Neural progenitor cell (in vitro differentiated cells): ENCODE measurements at regions not wholly inside any gene's neighbourhood (a gene's known extent, or its start where the extent isn't known, plus 50 kb on each side); places are given as distances from the start of the nearest gene placed in this dataset.

ENCODE experiments used
- DNase-seq: peaks from one replicate; pipeline ENCODE4 v3.0.0-alpha.2; 2016; ENCODE audit warnings: low spot score
- H2AFZ ChIP-seq: fragments of 200-600 bp; sonication (generic); replicated peaks from 2 replicates; pipeline ENCODE4 v1.6.1; 2016; ENCODE audit warnings: antibody characterized with exemption
- H3F3A ChIP-seq: fragments of 200-600 bp; sonication (generic); 2 replicates; pipeline ENCODE4 v1.6.1; 2016; ENCODE audit warnings: antibody characterized with exemption, low read depth
- H3K27ac ChIP-seq: fragments of 200-600 bp; sonication (generic); 2 replicates; pipeline ENCODE4 v1.5.1; 2016; ENCODE audit warnings: mild to moderate bottlenecking
- H3K27me3 ChIP-seq: fragments of 200-600 bp; sonication (generic); 2 replicates; pipeline ENCODE4 v1.6.1; 2016; ENCODE audit warnings: mild to moderate bottlenecking, moderate library complexity
- H3K36me3 ChIP-seq: fragments of 200-600 bp; sonication (generic); 2 replicates; pipeline ENCODE4 v1.5.1; 2016
- H3K4me1 ChIP-seq: fragments of 200-600 bp; sonication (generic); 2 replicates; pipeline ENCODE4 v1.6.1; 2016; ENCODE audit warnings: mixed run types
- H3K4me2 ChIP-seq: fragments of 200-600 bp; sonication (generic); 2 replicates; pipeline ENCODE4 v1.6.1; 2016
- H3K4me3 ChIP-seq: fragments of 200-600 bp; sonication (generic); 2 replicates; pipeline ENCODE4 v1.5.1; 2016
- H3K79me2 ChIP-seq: fragments of 200-600 bp; sonication (generic); 2 replicates; pipeline ENCODE4 v1.6.1; 2016; ENCODE audit warnings: low read depth
- H3K9ac ChIP-seq: fragments of 200-600 bp; sonication (generic); 2 replicates; pipeline ENCODE4 v1.6.1; 2016
- H3K9me3 ChIP-seq: fragments of 200-600 bp; sonication (generic); 2 replicates; pipeline ENCODE4 v1.5.1; 2016; ENCODE audit warnings: low read depth
- H4K20me1 ChIP-seq: fragments of 200-600 bp; sonication (generic); 2 replicates; pipeline ENCODE4 v1.6.1; 2016; ENCODE audit warnings: low read depth
- H3K27ac Mint-ChIP-seq: 3 replicates; pipeline ENCODE4 v1.8.0; 2021; ENCODE audit warnings: mixed read lengths
- H3K27me3 Mint-ChIP-seq: 2 replicates; pipeline ENCODE4 v1.8.0; 2022; ENCODE audit warnings: low read depth, mild to moderate bottlenecking, inconsistent platforms, moderate library complexity, mixed read lengths; ENCODE audit not compliant: insufficient read depth
- H3K36me3 Mint-ChIP-seq: 3 replicates; pipeline ENCODE4 v1.8.0; 2021; ENCODE audit warnings: mixed read lengths
- H3K4me1 Mint-ChIP-seq: 3 replicates; pipeline ENCODE4 v1.8.0; 2021; ENCODE audit warnings: mixed read lengths
- H3K4me3 Mint-ChIP-seq: 3 replicates; pipeline ENCODE4 v1.8.0; 2021; ENCODE audit warnings: mild to moderate bottlenecking, moderate library complexity, mixed read lengths
- H3K9me3 Mint-ChIP-seq: 3 replicates; pipeline ENCODE4 v1.8.0; 2020; ENCODE audit warnings: mixed read lengths
- CTCF ChIP-seq: fragments of 200-600 bp; sonication (generic); IDR thresholded peaks from 2 replicates; pipeline ENCODE4 v1.5.1; 2017; ENCODE audit warnings: antibody characterized with exemption, mild to moderate bottlenecking
- EZH2 ChIP-seq: fragments of 200-600 bp; sonication (generic); IDR thresholded peaks from 2 replicates; pipeline ENCODE4 v1.6.1; 2017; ENCODE audit warnings: antibody characterized with exemption, mild to moderate bottlenecking, moderate library complexity
- EZH2phosphoT487 ChIP-seq: fragments of 200-600 bp; sonication (generic); IDR thresholded peaks from 2 replicates; pipeline ENCODE4 v1.6.1; 2017; ENCODE audit warnings: antibody characterized with exemption

GRCh38 chr7:13179011-13179582 is 491.7 kb downstream of the ARL4A start:
- Histone ChIP-seq H3K27me3 (no peaks in the 10 kb centered on the region), H4K20me1 (no peaks in the 10 kb centered on the region), H3K4me3 (no peak overlapping the region), H3K79me2 (no peaks in the 10 kb centered on the region), H3K27ac (no peak overlapping the region), H3K4me1 (peaks cover 8% of the 10 kb centered on the region), H2AFZ (no peak overlapping the region), H3K36me3 (no peaks in the 10 kb centered on the region), H3K9me3 (no peaks in the 10 kb centered on the region), H3K9ac (no peak overlapping the region), H3K4me2 (no peak overlapping the region), H3F3A (no peaks in the 10 kb centered on the region)
- Mint-ChIP-seq H3K27me3 (no peaks in the 10 kb centered on the region), H3K9me3 (no peaks in the 10 kb centered on the region), H3K4me1 (peaks cover 26% of the 10 kb centered on the region), H3K4me3 (no peak overlapping the region), H3K36me3 (no peaks in the 10 kb centered on the region), H3K27ac (no peak overlapping the region)
- DNase-seq: peak; percentile 4
- TF ChIP-seq EZH2: no peak
- TF ChIP-seq EZH2phosphoT487: no peak
- TF ChIP-seq CTCF: no peak

GRCh38 chr7:13179775-13180523 is 492.5 kb downstream of the ARL4A start:
- no peaks in the 10 kb centered on the region for H3F3A ChIP-seq
- Mint-ChIP-seq H3K4me1 (peaks cover 26% of the 10 kb centered on the region), H3K9me3 (no peaks in the 10 kb centered on the region), H3K27me3 (peaks cover 2% of the 10 kb centered on the region), H3K4me3 (no peak overlapping the region), H3K27ac (peak overlapping the region; percentile 16), H3K36me3 (no peaks in the 10 kb centered on the region)
- H3K9me3 ChIP-seq: no peaks in the 10 kb centered on the region
- no peak for TF ChIP-seq EZH2phosphoT487
- TF ChIP-seq CTCF: no peak
- no peak for TF ChIP-seq EZH2
- H3K27me3 ChIP-seq: no peaks in the 10 kb centered on the region
- H3K9ac ChIP-seq: no peak overlapping the region
- H3K36me3 ChIP-seq: no peaks in the 10 kb centered on the region
- H2AFZ ChIP-seq: no peak overlapping the region
- H3K27ac ChIP-seq: no peak overlapping the region
- no peak for DNase-seq
- no peak overlapping the region for H3K4me2 ChIP-seq
- H4K20me1 ChIP-seq: no peaks in the 10 kb centered on the region
- H3K4me3 ChIP-seq: no peak overlapping the region
- H3K4me1 ChIP-seq: peaks cover 8% of the 10 kb centered on the region
- no peaks in the 10 kb centered on the region for H3K79me2 ChIP-seq

- H3F3A ChIP-seq: no peaks in the 10 kb centered on the region
- no peak for TF ChIP-seq CTCF
- no peak for TF ChIP-seq EZH2phosphoT487
- TF ChIP-seq EZH2: no peak
Measured at GRCh38 chr7:13181216-13181615, 493.8 kb downstream of the ARL4A start.

More at GRCh38 chr7:13181216-13181615, 493.8 kb downstream of the ARL4A start:
- Histone ChIP-seq H3K36me3 (no peaks in the 10 kb centered on the region), H3K9me3 (no peaks in the 10 kb centered on the region), H3K79me2 (no peaks in the 10 kb centered on the region), H4K20me1 (no peaks in the 10 kb centered on the region), H3K9ac (no peak overlapping the region), H3K4me3 (no peak overlapping the region), H3K27ac (no peak overlapping the region), H3K27me3 (no peaks in the 10 kb centered on the region), H3K4me2 (no peak overlapping the region), H3K4me1 (peaks cover 8% of the 10 kb centered on the region), H2AFZ (no peak overlapping the region)
- H3K4me1 Mint-ChIP-seq: peaks cover 26% of the 10 kb centered on the region
- peak overlapping the region; percentile 4 for H3K4me3 Mint-ChIP-seq
- peak overlapping the region; percentile 47 for H3K27ac Mint-ChIP-seq
- H3K36me3 Mint-ChIP-seq: no peaks in the 10 kb centered on the region
- H3K27me3 Mint-ChIP-seq: peaks cover 2% of the 10 kb centered on the region
- no peaks in the 10 kb centered on the region for H3K9me3 Mint-ChIP-seq
- peak; percentile 42 for DNase-seq
